GM12878 (cell line): ENCODE measurements at regions not wholly inside any gene's neighbourhood (a gene's known extent, or its start where the extent isn't known, plus 50 kb on each side); places are given as distances from the start of the nearest gene placed in this dataset.

Source experiments
- ATAC-seq: fragments of 200-7000 bp; cut with Tn5 transposase; 3 replicates; pipeline ENCODE4 v1.9.1; 2020; ENCODE audit warnings: mild to moderate bottlenecking, moderate library complexity
- BruUV-seq: library from RNA; stranded (reverse); fragments of 400-500 nt; replicated peaks from 2 replicates; lab custom pipeline; 2021; lab: Mats Ljungman, UMichigan
- CTCF ChIA-PET: fragments of 300-600 bp; sonication (Branson Sonifier 250); formaldehyde crosslinking; extraction: SDS; loops from one replicate; lab custom pipeline; 2021; ENCODE audit warnings: inconsistent platforms; lab: Yijun Ruan, JAX
- POLR2A ChIA-PET: fragments of 350-600 bp; formaldehyde crosslinking; extraction: SDS; loops from one replicate; lab custom pipeline; 2021; ENCODE audit warnings: inconsistent platforms; lab: Charles Lee
- RAD21 ChIA-PET: fragments of 300-600 bp; sonication (Branson Sonifier 250); formaldehyde crosslinking; loops from one replicate; lab custom pipeline; 2023; ENCODE audit warnings: antibody characterized with exemption; ENCODE audit not compliant: unreplicated experiment; lab: Charles Lee
- SMC1A ChIA-PET: fragments of 300-600 bp; sonication (Branson Sonifier 250); formaldehyde crosslinking; loops from one replicate; lab custom pipeline; 2023; ENCODE audit not compliant: unreplicated experiment, uncharacterized antibody; lab: Charles Lee
- DNase-seq: peaks from one replicate; pipeline ENCODE4 v3.0.0-alpha.2; 2011; ENCODE audit warnings: low read depth, low spot score
- FAIRE-seq: peaks from 3 replicates; lab custom pipeline; 2011; peaks lifted over from hg19 to GRCh38; lab: Jason Lieb, UNC
- H2AFZ ChIP-seq: 2 replicates; pipeline ENCODE4 v1.6.0; 2011; ENCODE audit warnings: low read depth, low read length, control low read depth; ENCODE audit not compliant: control insufficient read depth
- H3K27ac ChIP-seq: 2 replicates; pipeline ENCODE4 v1.5.1; 2011; ENCODE audit warnings: control low read depth; ENCODE audit not compliant: control insufficient read depth, insufficient read depth
- H3K27me3 ChIP-seq, 2 experiments: replicated peaks in 1 of 2; 2 replicates each; pipeline versions ENCODE4 v1.6.0 to v1.6.1; 2011; ENCODE audit warnings: low read length in 1 of 2; ENCODE audit not compliant: control insufficient read depth in 2 of 2, insufficient read depth in 2 of 2
- H3K36me3 ChIP-seq, 2 experiments: 2 replicates each; pipeline ENCODE4 v1.5.1; 2011; ENCODE audit warnings: low read length in 1 of 2; ENCODE audit not compliant: control insufficient read depth in 2 of 2, insufficient read depth in 2 of 2
- H3K4me1 ChIP-seq: 2 replicates; pipeline ENCODE4 v1.6.1; 2011; ENCODE audit warnings: mild to moderate bottlenecking, low read length, moderate library complexity, mixed read lengths; ENCODE audit not compliant: control insufficient read depth, insufficient read depth
- H3K4me2 ChIP-seq: 2 replicates; pipeline ENCODE4 v1.6.0; 2011; ENCODE audit warnings: control low read depth; ENCODE audit not compliant: control insufficient read depth, insufficient read depth
- H3K4me3 ChIP-seq: fragments of 200-600 bp; sonication (generic); 2 replicates; pipeline ENCODE4 v1.5.1; 2016
- H3K79me2 ChIP-seq: 2 replicates; pipeline ENCODE4 v1.6.0; 2011; ENCODE audit warnings: low read length; ENCODE audit not compliant: control insufficient read depth, insufficient read depth
- H3K9ac ChIP-seq: 2 replicates; pipeline ENCODE4 v1.8.0; 2011; ENCODE audit warnings: low read length, control low read depth, mixed read lengths; ENCODE audit not compliant: control insufficient read depth, insufficient read depth
- H3K9me3 ChIP-seq: replicated peaks from 3 replicates; pipeline ENCODE4 v1.5.1; 2011; ENCODE audit warnings: mild to moderate bottlenecking, low read length; ENCODE audit not compliant: control insufficient read depth, insufficient read depth
- H4K20me1 ChIP-seq: 2 replicates; pipeline ENCODE4 v1.6.0; 2011; ENCODE audit not compliant: control insufficient read depth, insufficient read depth
- FOS ChIP-seq: IDR thresholded peaks from 3 replicates; pipeline ENCODE4 v1.6.1; 2011; ENCODE audit warnings: borderline replicate concordance; ENCODE audit not compliant: insufficient read length; ENCODE audit errors: extremely low read depth
- HDGF ChIP-seq: fragments of 450-650 bp; IDR thresholded peaks from 2 replicates; pipeline ENCODE4 v1.6.1; 2016; ENCODE audit warnings: antibody characterized with exemption
- IRF4 ChIP-seq: IDR thresholded peaks from 2 replicates; pipeline ENCODE4 v1.6.1; 2011; ENCODE audit warnings: low read depth, low read length
- JUNB ChIP-seq: IDR thresholded peaks from 2 replicates; pipeline ENCODE4 v1.6.1; 2016; ENCODE audit warnings: antibody characterized with exemption, mild to moderate bottlenecking
- LARP7 ChIP-seq: fragments of 450-650 bp; IDR thresholded peaks from 2 replicates; pipeline ENCODE4 v1.6.1; 2017; ENCODE audit warnings: mild to moderate bottlenecking
- MXI1 ChIP-seq: fragments of 150-350 bp; IDR thresholded peaks from 2 replicates; pipeline ENCODE4 v1.6.1; 2011; ENCODE audit warnings: low read depth, mild to moderate bottlenecking, inconsistent platforms, low read length, improper control_type of control experiment
- RBBP5 ChIP-seq: fragments of 200-600 bp; sonication (generic); conservative IDR thresholded peaks from 2 replicates; pipeline ENCODE4 v1.6.1; 2016
- RUNX3 ChIP-seq: IDR thresholded peaks from 2 replicates; pipeline ENCODE4 v1.6.1; 2012; ENCODE audit warnings: low read length, inconsistent platforms
- SIN3A ChIP-seq: IDR thresholded peaks from 2 replicates; pipeline ENCODE4 v1.6.1; 2012; ENCODE audit warnings: low read depth, low read length, improper control_type of control experiment
- SMARCA5 ChIP-seq: fragments of 450-650 bp; IDR thresholded peaks from 2 replicates; pipeline ENCODE4 v1.6.1; 2017; ENCODE audit warnings: mild to moderate bottlenecking
- SREBF2 ChIP-seq: IDR thresholded peaks from 2 replicates; pipeline ENCODE4 v1.6.1; 2012; ENCODE audit warnings: mild to moderate bottlenecking, low read length
- WGBS: methylation state at CpG from one replicate; pipeline ENCODE4 v1.1.6; 2016; ENCODE audit warnings: low lambda C conversion rate; ENCODE audit not compliant: insufficient replicate concordance, insufficient coverage; ENCODE audit errors: missing lambda C conversion rate; 5-methylcytosine and 5-hydroxymethylcytosine counted together
- in situ Hi-C: fragments of 300-500 bp; cut with MboI; formaldehyde crosslinking; loops from 9 replicates; pipeline ENCODE4 v1.14.3; 2018; ENCODE audit warnings: mixed read lengths
- intact Hi-C: fragments of 100-400 bp; cut with micrococcal nuclease; formaldehyde crosslinking; loops from one replicate; pipeline ENCODE4 v1.14.2; 2022; ENCODE audit not compliant: unreplicated experiment
- TF ChIP-seq, protein P1 (sequence below): fragments of 450-650 bp; IDR thresholded peaks from 2 replicates; pipeline ENCODE4 v1.6.1; 2016; ENCODE audit warnings: mild to moderate bottlenecking
- TF ChIP-seq, protein P2 (sequence below): fragments of 450-650 bp; IDR thresholded peaks from 2 replicates; pipeline ENCODE4 v1.6.1; 2018; ENCODE audit warnings: borderline replicate concordance, mild to moderate bottlenecking; ENCODE audit not compliant: partially characterized antibody
- TF ChIP-seq, protein P3 (sequence below): fragments of 450-650 bp; IDR thresholded peaks from 2 replicates; pipeline ENCODE4 v1.6.1; 2017; ENCODE audit warnings: borderline replicate concordance
- TF ChIP-seq, protein P4 (sequence below): fragments of 450-650 bp; IDR thresholded peaks from 2 replicates; pipeline ENCODE4 v1.6.1; 2018; ENCODE audit warnings: mild to moderate bottlenecking, low read depth, moderate library complexity; ENCODE audit not compliant: partially characterized antibody

DNA sequence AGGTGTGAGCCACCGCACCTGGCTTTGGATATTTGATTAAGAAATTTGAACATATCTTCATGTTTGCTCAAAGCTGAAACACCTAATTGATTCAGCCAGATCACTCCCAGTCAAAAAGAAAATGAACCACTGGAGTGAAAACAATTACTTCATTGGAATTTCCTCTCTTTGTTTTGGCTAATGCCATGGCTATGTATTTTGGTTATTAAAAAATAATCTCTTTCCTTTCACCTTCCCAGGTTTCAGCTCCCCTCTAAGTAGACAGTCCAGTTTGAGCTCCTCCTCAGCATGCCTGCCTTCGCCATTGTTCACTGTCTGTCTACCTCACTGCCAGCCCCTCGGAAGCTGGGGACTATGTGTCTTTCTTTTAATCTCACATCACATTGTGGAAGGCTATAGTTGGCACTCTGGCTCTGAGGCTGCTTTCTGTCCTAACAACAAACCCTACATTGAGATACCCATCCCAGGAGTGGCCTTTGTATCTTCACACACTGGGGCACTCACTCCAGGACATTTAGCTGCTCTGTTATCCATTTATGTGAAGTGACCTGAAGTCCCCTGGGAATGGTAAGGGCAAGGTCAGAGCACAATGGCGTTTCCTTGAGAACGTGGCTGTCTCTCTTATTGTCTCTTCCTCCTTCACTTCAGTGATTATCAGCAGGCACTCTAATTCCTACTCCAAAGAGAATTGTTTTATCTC is 764.0 kb upstream of the CITED2 start:
- no peak overlapping the region for H3K4me2 ChIP-seq
- CTCF ChIA-PET = interaction anchor here (0.6 to 1.1 kb wide), 4 partner anchors 12 to 1236 kb away, joined by 3 read pairs; no protein-coding TSS in a partner anchor
- TF ChIP-seq, protein P1, sequence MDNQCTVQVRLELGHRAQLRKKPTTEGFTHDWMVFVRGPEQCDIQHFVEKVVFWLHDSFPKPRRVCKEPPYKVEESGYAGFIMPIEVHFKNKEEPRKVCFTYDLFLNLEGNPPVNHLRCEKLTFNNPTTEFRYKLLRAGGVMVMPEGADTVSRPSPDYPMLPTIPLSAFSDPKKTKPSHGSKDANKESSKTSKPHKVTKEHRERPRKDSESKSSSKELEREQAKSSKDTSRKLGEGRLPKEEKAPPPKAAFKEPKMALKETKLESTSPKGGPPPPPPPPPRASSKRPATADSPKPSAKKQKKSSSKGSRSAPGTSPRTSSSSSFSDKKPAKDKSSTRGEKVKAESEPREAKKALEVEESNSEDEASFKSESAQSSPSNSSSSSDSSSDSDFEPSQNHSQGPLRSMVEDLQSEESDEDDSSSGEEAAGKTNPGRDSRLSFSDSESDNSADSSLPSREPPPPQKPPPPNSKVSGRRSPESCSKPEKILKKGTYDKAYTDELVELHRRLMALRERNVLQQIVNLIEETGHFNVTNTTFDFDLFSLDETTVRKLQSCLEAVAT = no peak
- TF ChIP-seq LARP7 (no peak), HDGF (no peak), JUNB (no peak), SREBF2 (no peak), SMARCA5 (no peak), SIN3A (no peak), RUNX3 (no peak), FOS (no peak), RBBP5 (no peak), IRF4 (no peak), MXI1 (no peak)
- TF ChIP-seq, protein P2, sequence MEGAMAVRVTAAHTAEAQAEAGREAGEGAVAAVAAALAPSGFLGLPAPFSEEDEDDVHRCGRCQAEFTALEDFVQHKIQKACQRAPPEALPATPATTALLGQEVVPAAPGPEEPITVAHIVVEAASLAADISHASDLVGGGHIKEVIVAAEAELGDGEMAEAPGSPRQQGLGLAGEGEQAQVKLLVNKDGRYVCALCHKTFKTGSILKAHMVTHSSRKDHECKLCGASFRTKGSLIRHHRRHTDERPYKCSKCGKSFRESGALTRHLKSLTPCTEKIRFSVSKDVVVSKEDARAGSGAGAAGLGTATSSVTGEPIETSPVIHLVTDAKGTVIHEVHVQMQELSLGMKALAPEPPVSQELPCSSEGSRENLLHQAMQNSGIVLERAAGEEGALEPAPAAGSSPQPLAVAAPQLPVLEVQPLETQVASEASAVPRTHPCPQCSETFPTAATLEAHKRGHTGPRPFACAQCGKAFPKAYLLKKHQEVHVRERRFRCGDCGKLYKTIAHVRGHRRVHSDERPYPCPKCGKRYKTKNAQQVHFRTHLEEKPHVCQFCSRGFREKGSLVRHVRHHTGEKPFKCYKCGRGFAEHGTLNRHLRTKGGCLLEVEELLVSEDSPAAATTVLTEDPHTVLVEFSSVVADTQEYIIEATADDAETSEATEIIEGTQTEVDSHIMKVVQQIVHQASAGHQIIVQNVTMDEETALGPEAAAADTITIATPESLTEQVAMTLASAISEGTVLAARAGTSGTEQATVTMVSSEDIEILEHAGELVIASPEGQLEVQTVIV = no peak
- TF ChIP-seq, protein P3, sequence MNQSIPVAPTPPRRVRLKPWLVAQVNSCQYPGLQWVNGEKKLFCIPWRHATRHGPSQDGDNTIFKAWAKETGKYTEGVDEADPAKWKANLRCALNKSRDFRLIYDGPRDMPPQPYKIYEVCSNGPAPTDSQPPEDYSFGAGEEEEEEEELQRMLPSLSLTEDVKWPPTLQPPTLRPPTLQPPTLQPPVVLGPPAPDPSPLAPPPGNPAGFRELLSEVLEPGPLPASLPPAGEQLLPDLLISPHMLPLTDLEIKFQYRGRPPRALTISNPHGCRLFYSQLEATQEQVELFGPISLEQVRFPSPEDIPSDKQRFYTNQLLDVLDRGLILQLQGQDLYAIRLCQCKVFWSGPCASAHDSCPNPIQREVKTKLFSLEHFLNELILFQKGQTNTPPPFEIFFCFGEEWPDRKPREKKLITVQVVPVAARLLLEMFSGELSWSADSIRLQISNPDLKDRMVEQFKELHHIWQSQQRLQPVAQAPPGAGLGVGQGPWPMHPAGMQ = no peak
- TF ChIP-seq, protein P4, sequence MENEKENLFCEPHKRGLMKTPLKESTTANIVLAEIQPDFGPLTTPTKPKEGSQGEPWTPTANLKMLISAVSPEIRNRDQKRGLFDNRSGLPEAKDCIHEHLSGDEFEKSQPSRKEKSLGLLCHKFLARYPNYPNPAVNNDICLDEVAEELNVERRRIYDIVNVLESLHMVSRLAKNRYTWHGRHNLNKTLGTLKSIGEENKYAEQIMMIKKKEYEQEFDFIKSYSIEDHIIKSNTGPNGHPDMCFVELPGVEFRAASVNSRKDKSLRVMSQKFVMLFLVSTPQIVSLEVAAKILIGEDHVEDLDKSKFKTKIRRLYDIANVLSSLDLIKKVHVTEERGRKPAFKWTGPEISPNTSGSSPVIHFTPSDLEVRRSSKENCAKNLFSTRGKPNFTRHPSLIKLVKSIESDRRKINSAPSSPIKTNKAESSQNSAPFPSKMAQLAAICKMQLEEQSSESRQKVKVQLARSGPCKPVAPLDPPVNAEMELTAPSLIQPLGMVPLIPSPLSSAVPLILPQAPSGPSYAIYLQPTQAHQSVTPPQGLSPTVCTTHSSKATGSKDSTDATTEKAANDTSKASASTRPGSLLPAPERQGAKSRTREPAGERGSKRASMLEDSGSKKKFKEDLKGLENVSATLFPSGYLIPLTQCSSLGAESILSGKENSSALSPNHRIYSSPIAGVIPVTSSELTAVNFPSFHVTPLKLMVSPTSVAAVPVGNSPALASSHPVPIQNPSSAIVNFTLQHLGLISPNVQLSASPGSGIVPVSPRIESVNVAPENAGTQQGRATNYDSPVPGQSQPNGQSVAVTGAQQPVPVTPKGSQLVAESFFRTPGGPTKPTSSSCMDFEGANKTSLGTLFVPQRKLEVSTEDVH = no peak

More for the DNA sequence above, 764.0 kb upstream of the CITED2 start:
- BruUV-seq = no TSS peak
- no peaks in the 10 kb centered on the region for H3K79me2 ChIP-seq
- ChIA-PET RAD21 (no interaction called here), SMC1A (interaction anchor here (0.7 to 1.4 kb wide), 3 partner anchors 10 to 89 kb away, joined by 3 to 4 read pairs (median 3); no protein-coding TSS in a partner anchor), POLR2A (no interaction called here)
- in situ Hi-C loops (no loop called here), intact Hi-C loops (no loop called here)
- ATAC-seq (no peak), FAIRE-seq (no peak), DNase-seq (no peak)
- H2AFZ ChIP-seq = no peak overlapping the region
- H3K27ac ChIP-seq = no peak overlapping the region
- H3K4me1 ChIP-seq = no peaks in the 10 kb centered on the region
- H3K9ac ChIP-seq = no peak overlapping the region
- no peaks in the 10 kb centered on the region for H4K20me1 ChIP-seq
- H3K27me3 ChIP-seq = no peaks in the 10 kb centered on the region
- no peaks in the 10 kb centered on the region for H3K9me3 ChIP-seq
- no peaks in the 10 kb centered on the region for H3K36me3 ChIP-seq
- H3K4me3 ChIP-seq = no peak overlapping the region
- WGBS = 23% methylated on average over 5 of the region's 5 CpGs
